NCI-H526 (cell line): ENCODE measurements at regions not wholly inside any gene's neighbourhood (a gene's known extent, or its start where the extent isn't known, plus 50 kb on each side); places are given as distances from the start of the nearest gene placed in this dataset.
"Not testable (repeated sequence)": the region's sequence is repeated elsewhere in the genome, so short reads cannot be mapped to it uniquely, and the experiment has no call there.

Experiments
- DNase-seq, 2 experiments: peaks; one replicate each; lab custom pipeline; 2025; lab: John Stamatoyannopoulos, UW

GRCh38 chr15:84544586-84544985 lies 56.2 kb upstream of the ZSCAN2 start:
- not testable (repeated sequence) for DNase-seq

DNA sequence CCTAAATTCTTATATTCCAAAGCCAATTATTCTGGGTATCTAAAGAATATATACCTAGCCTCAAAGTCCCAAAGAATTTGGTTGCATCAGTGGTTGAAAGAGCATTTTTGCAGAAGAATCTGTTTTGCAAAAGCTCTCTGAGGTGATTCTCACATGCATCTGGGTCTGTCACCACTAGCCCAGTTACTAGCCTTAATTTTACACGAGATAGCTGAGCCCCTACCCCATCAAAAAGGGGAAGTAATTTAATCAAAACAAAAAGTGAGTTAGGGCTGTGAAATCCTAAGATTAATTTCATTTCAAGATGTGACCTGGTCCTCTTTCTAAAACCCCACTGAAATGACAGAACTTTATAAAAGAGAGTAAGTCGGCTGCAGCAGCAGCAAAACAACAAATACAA lies 53.7 kb upstream of the ZSCAN2 start:
- DNase-seq: not testable (repeated sequence)

- DNase-seq: not testable (repeated sequence)
Measured at GRCh38 chr15:84550503-84550902, 50.3 kb upstream of the ZSCAN2 start.
